Naive thymus-derived CD8-positive, alpha-beta T cell (primary cell): ENCODE measurements at regions not wholly inside any gene's neighbourhood (a gene's known extent, or its start where the extent isn't known, plus 50 kb on each side); places are given as distances from the start of the nearest gene placed in this dataset.
A peak's percentile ranks its signal among the peaks of the same experiment; 100 is the strongest.

Experiments used
- ATAC-seq, 2 donors: fragments of 150-1000 bp; cut with Tn5 transposase in 1 of 2; sonication (Bioruptor Pico), chemical (Tn5 transposase) in 1 of 2; 1 replicate in 1 of 2; 2 replicates in 1 of 2; pipeline ENCODE4 v1.10.0; 2021; ENCODE audit warnings: mild to moderate bottlenecking in 2 of 2, moderate library complexity in 2 of 2
- POLR2A ChIA-PET: fragments of 350-600 bp; sonication (Branson Sonifier 250); formaldehyde crosslinking; loops from one replicate; lab custom pipeline; 2021; ENCODE audit warnings: antibody characterized with exemption; lab: Charles Lee
- DNase-seq, 10 donors: peaks; one replicate each; pipeline versions ENCODE4 v3.0.0 to v3.0.0-alpha.2; 2020 to 2022
- H3K27ac Mint-ChIP-seq, 10 donors: one replicate each; pipeline ENCODE4 v1.8.0; 2020 to 2022; ENCODE audit warnings: mild to moderate bottlenecking in 10 of 10, mixed read lengths in 10 of 10, moderate library complexity in 4 of 10, inconsistent platforms in 1 of 10
- H3K27me3 Mint-ChIP-seq, 5 donors: one replicate each; pipeline ENCODE4 v1.8.0; 2021 to 2022; ENCODE audit warnings: mixed read lengths in 5 of 5
- H3K36me3 Mint-ChIP-seq, 3 donors: one replicate each; pipeline ENCODE4 v1.8.0; 2020 to 2022; ENCODE audit warnings: mixed read lengths in 3 of 3, mild to moderate bottlenecking in 2 of 3, inconsistent platforms in 1 of 3
- H3K4me1 Mint-ChIP-seq, 4 donors: one replicate each; pipeline ENCODE4 v1.8.0; 2021 to 2022; ENCODE audit warnings: mixed read lengths in 4 of 4
- H3K4me3 Mint-ChIP-seq, 10 donors: one replicate each; pipeline ENCODE4 v1.8.0; 2020 to 2022; ENCODE audit warnings: mild to moderate bottlenecking in 10 of 10, mixed read lengths in 10 of 10, moderate library complexity in 6 of 10, inconsistent platforms in 1 of 10
- H3K9me3 Mint-ChIP-seq, 9 donors: one replicate each; pipeline ENCODE4 v1.8.0; 2020 to 2022; ENCODE audit warnings: mixed read lengths in 9 of 9, mild to moderate bottlenecking in 3 of 9, inconsistent platforms in 1 of 9, moderate library complexity in 1 of 9

DNA sequence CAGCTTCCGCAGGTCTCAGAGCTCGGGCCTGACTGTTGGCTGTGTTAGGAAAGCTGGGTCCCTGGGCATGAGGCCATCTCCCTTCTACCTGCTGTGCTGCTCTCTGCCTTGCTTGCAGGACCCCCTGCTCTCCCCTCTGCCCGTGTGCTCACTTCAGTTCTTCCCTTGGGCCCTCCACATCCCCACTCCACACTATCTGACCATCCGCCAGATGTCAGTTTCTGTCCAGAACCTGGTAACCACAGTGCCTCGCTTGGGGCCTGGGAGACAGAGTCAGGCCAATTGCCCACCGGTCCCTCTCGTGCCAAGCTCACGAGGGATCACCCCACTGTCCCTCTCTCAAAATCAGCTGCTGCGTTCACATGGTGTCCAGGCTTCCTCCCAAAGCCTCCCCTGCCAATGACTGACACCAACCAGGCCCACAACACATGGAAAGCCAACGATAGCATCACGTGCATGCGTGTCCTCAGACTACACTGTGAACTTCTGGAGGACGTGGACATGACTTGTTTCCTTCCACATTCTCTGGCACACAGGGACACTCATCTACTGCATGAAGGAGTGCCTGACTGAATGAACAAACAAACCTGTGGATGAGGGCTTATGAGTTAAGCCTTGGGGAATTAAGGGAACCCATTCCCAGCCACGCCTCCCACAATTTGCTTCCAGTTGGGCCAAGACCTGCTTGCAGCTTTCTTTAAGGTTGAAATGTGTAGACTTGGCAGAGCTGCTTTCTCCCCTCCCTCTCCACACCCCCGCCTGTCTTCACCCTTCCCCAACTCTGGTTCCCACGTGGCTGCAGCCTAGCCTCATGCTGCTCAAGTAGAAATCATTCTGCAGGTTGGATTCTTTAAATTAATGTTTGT is 72.5 kb upstream of the ZNF423 start:
- Mint-ChIP-seq H3K36me3 (no peaks in the 10 kb centered on the region), H3K4me1 (peaks cover 0 to 3% (median 0%) of the 10 kb centered on the region in 4 donors), H3K4me3 (no peak overlapping the region), H3K27ac (peak overlapping the region in 1 of 10 donors; percentile 78), H3K9me3 (no peaks in the 10 kb centered on the region), H3K27me3 (peaks cover 4 to 39% (median 12%) of the 10 kb centered on the region in 5 donors)
- DNase-seq (no peak), ATAC-seq (no peak)
- POLR2A ChIA-PET, result no interaction called here

GRCh38 chr16:49929626-49930025 is 73.7 kb upstream of the ZNF423 start:
- ATAC-seq (no peak), DNase-seq (no peak)
- H3K27ac Mint-ChIP-seq, result no peak overlapping the region
- H3K4me3 Mint-ChIP-seq, result no peak overlapping the region
- POLR2A ChIA-PET, result no interaction called here
- no peaks in the 10 kb centered on the region for H3K9me3 Mint-ChIP-seq
- H3K27me3 Mint-ChIP-seq, result peaks cover 6 to 33% (median 9%) of the 10 kb centered on the region in 5 donors
- no peaks in the 10 kb centered on the region for H3K36me3 Mint-ChIP-seq
- H3K4me1 Mint-ChIP-seq, result peaks cover 0 to 2% (median 0%) of the 10 kb centered on the region in 4 donors

- H3K36me3 Mint-ChIP-seq, result no peaks in the 10 kb centered on the region
- H3K27me3 Mint-ChIP-seq, result peaks cover 6 to 33% (median 9%) of the 10 kb centered on the region in 5 donors
- POLR2A ChIA-PET, result no interaction called here
- ATAC-seq, result no peak
- H3K9me3 Mint-ChIP-seq, result no peaks in the 10 kb centered on the region
- H3K4me3 Mint-ChIP-seq, result no peak overlapping the region
- no peak overlapping the region for H3K27ac Mint-ChIP-seq
- peaks cover 0 to 2% (median 0%) of the 10 kb centered on the region in 4 donors for H3K4me1 Mint-ChIP-seq
- no peak for DNase-seq
These were observed 74.9 kb upstream of the ZNF423 start for GRCh38 chr16:49930841-49931240.

DNA sequence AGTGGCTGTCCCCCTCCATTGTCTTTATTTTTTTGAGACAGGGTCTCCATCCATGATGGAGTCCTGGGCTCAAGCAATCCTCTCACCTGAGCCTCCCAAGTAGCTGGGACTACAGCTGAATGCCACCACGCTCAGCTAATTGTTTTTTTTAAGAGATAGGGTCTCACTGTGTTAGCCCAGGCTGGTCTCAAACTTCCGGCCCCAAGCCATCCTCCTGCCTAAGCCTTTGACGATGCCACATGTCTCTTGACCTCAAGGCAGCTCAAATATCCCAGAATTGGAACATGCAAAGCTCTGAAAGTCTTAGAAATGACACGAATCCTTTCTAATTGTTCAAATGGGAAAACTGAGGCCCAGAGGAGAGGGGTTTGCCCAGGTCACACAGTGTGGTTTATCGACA is 75.4 kb upstream of the ZNF423 start:
- ATAC-seq (no peak), DNase-seq (no peak)
- Mint-ChIP-seq H3K9me3 (no peaks in the 10 kb centered on the region), H3K27me3 (peaks cover 6 to 33% (median 9%) of the 10 kb centered on the region in 5 donors), H3K36me3 (no peaks in the 10 kb centered on the region), H3K27ac (no peak overlapping the region), H3K4me1 (peaks cover 0 to 2% (median 0%) of the 10 kb centered on the region in 4 donors), H3K4me3 (no peak overlapping the region)
- POLR2A ChIA-PET, result no interaction called here

DNA sequence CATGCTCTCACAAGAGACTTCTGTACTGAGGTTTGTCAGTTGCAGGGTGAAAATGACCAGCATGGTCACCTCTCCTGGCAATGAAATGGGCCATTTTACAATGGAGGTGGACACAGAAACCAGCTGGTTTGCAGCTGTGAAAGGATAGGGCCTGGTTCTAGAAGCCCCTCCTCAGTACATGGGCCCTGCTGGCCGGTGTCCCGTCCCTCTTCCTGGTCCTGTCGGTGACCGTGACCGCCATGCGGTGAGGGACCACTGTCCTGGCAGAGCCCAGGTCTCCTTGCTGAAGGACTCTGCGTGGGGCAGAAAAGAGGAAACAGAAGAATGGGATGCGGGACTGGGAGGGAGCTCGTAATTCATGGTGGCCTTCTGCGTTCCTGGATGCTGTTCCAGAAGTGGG is 76.0 kb upstream of the ZNF423 start:
- H3K27me3 Mint-ChIP-seq, result peaks cover 6 to 38% (median 11%) of the 10 kb centered on the region in 5 donors
- H3K36me3 Mint-ChIP-seq, result no peaks in the 10 kb centered on the region
- peaks cover 0 to 3% (median 0%) of the 10 kb centered on the region in 4 donors for H3K4me1 Mint-ChIP-seq
- DNase-seq (no peak), ATAC-seq (no peak)
- H3K27ac Mint-ChIP-seq, result no peak overlapping the region
- POLR2A ChIA-PET, result no interaction called here
- peaks cover 0 to 2% (median 0%) of the 10 kb centered on the region in 9 donors for H3K9me3 Mint-ChIP-seq
- H3K4me3 Mint-ChIP-seq, result no peak overlapping the region

DNA sequence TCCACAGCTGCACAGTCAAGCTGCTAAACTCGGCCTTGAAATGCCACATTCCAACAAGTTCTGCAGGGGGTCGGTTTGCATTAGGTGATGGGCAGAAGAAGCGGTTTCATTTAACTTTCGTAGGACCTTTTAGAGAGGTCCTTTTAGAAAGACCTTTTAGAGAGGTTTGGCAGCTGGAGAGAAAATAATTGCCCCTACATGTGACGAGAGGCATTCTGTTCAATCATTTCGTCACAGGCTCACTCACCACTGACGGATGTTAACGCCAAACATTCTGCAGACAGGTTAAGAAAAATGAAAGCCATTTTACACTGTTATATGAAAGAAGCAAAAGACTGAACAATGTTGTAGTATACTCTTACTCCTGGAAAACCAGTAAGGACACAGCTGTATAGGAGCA is 76.5 kb upstream of the ZNF423 start:
- H3K9me3 Mint-ChIP-seq, result peaks cover 0 to 2% (median 0%) of the 10 kb centered on the region in 9 donors
- peaks cover 0 to 4% (median 0%) of the 10 kb centered on the region in 4 donors for H3K4me1 Mint-ChIP-seq
- no peaks in the 10 kb centered on the region for H3K36me3 Mint-ChIP-seq
- H3K27me3 Mint-ChIP-seq, result peaks cover 6 to 41% (median 15%) of the 10 kb centered on the region in 5 donors
- POLR2A ChIA-PET, result no interaction called here
- no peak overlapping the region for H3K4me3 Mint-ChIP-seq
- no peak overlapping the region for H3K27ac Mint-ChIP-seq
- DNase-seq, result no peak
- no peak for ATAC-seq

DNA sequence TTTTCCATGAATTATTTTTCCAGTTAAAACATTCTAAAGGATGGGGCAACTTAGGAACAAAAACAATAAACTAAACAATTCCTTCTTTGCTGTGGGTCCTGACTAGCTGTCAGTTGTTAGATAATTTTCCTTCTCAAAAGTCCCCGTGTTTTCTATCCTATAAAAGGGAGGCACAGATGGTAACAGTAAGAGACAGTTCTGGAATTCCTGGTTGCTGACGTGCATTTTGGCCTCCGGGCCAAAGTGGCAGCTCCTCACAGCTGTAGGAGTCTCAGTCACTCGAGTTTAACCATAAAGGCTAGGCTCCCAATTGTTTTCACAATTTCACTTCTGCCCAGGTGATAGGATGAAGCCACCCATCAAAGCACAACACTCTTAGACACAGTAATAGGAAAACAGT is 77.0 kb upstream of the ZNF423 start:
- no peak for DNase-seq
- Mint-ChIP-seq H3K36me3 (no peaks in the 10 kb centered on the region), H3K27ac (peak overlapping the region in 1 of 10 donors; percentile 37), H3K27me3 (peaks cover 6 to 40% (median 16%) of the 10 kb centered on the region in 5 donors), H3K9me3 (peaks cover 0 to 3% (median 0%) of the 10 kb centered on the region in 9 donors), H3K4me3 (no peak overlapping the region), H3K4me1 (peaks cover 0 to 4% (median 0%) of the 10 kb centered on the region in 4 donors)
- POLR2A ChIA-PET, result no interaction called here
- ATAC-seq, result no peak

- DNase-seq (no peak), ATAC-seq (no peak)
- POLR2A ChIA-PET, result no interaction called here
- H3K4me3 Mint-ChIP-seq, result no peak overlapping the region
- H3K27ac Mint-ChIP-seq, result no peak overlapping the region
- peaks cover 0 to 2% (median 0%) of the 10 kb centered on the region in 4 donors for H3K4me1 Mint-ChIP-seq
- H3K36me3 Mint-ChIP-seq, result peaks cover 0 to 7% (median 0%) of the 10 kb centered on the region in 3 donors
- peaks cover 0 to 9% (median 2%) of the 10 kb centered on the region in 9 donors for H3K9me3 Mint-ChIP-seq
- peaks cover 4 to 19% (median 12%) of the 10 kb centered on the region in 5 donors for H3K27me3 Mint-ChIP-seq
These were observed 80.9 kb upstream of the ZNF423 start for GRCh38 chr16:49936791-49937190.

- POLR2A ChIA-PET, result no interaction called here
- Mint-ChIP-seq H3K27ac (no peak overlapping the region), H3K4me3 (no peak overlapping the region), H3K9me3 (peaks cover 0 to 9% (median 2%) of the 10 kb centered on the region in 9 donors), H3K4me1 (peaks cover 0 to 2% (median 0%) of the 10 kb centered on the region in 4 donors), H3K36me3 (peaks cover 0 to 7% (median 0%) of the 10 kb centered on the region in 3 donors), H3K27me3 (peaks cover 3 to 18% (median 13%) of the 10 kb centered on the region in 5 donors)
- ATAC-seq (no peak), DNase-seq (no peak)
These were observed 82.0 kb upstream of the ZNF423 start for GRCh38 chr16:49937886-49938285.

DNA sequence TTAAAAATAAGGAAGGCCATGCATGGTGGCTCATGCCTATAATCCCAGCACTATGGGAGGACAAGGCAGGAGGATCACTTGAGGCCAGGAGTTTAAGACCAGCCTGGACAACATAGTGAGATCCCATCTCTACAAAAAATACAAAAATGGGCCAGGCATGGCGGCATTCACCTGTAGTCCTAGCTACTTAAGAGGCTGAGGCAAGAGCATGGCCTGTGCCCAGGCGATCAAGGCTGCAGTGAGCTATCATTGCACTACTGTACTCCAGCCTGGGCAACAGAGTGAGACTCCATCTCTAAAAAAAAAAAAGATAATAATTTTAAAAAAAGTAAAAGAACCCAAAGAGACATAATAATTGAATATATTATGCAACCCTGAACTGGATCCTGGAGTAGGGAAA is 83.6 kb upstream of the ZNF423 start:
- ATAC-seq (no peak), DNase-seq (no peak)
- Mint-ChIP-seq H3K9me3 (peaks cover 0 to 9% (median 2%) of the 10 kb centered on the region in 9 donors), H3K36me3 (peaks cover 0 to 7% (median 0%) of the 10 kb centered on the region in 3 donors), H3K27me3 (peaks cover 2 to 18% (median 12%) of the 10 kb centered on the region in 5 donors), H3K27ac (no peak overlapping the region), H3K4me3 (no peak overlapping the region), H3K4me1 (peaks cover 0 to 2% (median 0%) of the 10 kb centered on the region in 4 donors)
- POLR2A ChIA-PET, result no interaction called here

GRCh38 chr16:49940464-49941224 is 84.4 kb upstream of the CNEP1R1 start:
- DNase-seq, result no peak
- POLR2A ChIA-PET, result no interaction called here
- no peak overlapping the region for H3K27ac Mint-ChIP-seq
- peaks cover 0 to 7% (median 0%) of the 10 kb centered on the region in 3 donors for H3K36me3 Mint-ChIP-seq
- H3K9me3 Mint-ChIP-seq, result peaks cover 0 to 9% (median 2%) of the 10 kb centered on the region in 9 donors
- no peak overlapping the region for H3K4me3 Mint-ChIP-seq
- no peak for ATAC-seq
- peaks cover 0 to 2% (median 0%) of the 10 kb centered on the region in 4 donors for H3K4me1 Mint-ChIP-seq
- H3K27me3 Mint-ChIP-seq, result peaks cover 2 to 18% (median 12%) of the 10 kb centered on the region in 5 donors

DNA sequence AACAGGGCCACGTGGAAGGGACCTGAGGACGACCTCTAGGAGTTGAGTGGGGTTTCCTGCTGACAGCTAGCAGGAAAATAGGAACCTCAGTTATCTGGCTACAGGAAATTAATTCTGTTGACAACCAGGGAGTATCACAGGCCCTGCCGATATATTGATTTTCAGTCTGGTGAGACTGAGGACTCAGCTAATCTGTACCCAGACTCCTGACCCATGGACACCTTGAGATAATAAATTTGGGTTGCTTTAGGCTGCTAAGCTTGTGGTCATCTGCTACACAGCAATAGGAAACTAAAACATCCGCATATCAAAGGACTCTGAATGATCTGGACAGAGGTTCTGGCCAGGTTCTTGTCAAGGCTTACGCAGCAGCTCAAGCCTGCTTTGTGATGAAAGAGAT is 80.8 kb upstream of the CNEP1R1 start:
- Mint-ChIP-seq H3K9me3 (no peaks in the 10 kb centered on the region), H3K27ac (no peak overlapping the region), H3K36me3 (no peaks in the 10 kb centered on the region), H3K4me3 (no peak overlapping the region), H3K4me1 (no peaks in the 10 kb centered on the region), H3K27me3 (peaks cover 7 to 19% (median 11%) of the 10 kb centered on the region in 5 donors)
- DNase-seq (no peak), ATAC-seq (no peak)
- POLR2A ChIA-PET, result no interaction called here
